HepG2 (cell line): ENCODE measurements at regions not wholly inside any gene's neighbourhood (a gene's known extent, or its start where the extent isn't known, plus 50 kb on each side); places are given as distances from the start of the nearest gene placed in this dataset.

ENCODE experiments used
- ATAC-seq: fragments of 200-7000 bp; cut with Tn5 transposase; 3 replicates; pipeline ENCODE4 v1.9.1; 2020; ENCODE audit warnings: mild to moderate bottlenecking, moderate library complexity
- BruUV-seq: library from RNA; stranded (reverse); fragments of 400-500 nt; replicated peaks from 2 replicates; lab custom pipeline; 2021; lab: Mats Ljungman, UMichigan
- CTCF ChIA-PET: fragments of 300-600 bp; formaldehyde crosslinking; extraction: SDS; loops from one replicate; lab custom pipeline; 2021; ENCODE audit warnings: low total read pairs, inconsistent platforms, low intra/inter-chr PET ratio; lab: Yijun Ruan, JAX
- POLR2A ChIA-PET: fragments of 350-600 bp; sonication (Branson Sonifier 250); formaldehyde crosslinking; loops from one replicate; lab custom pipeline; 2020; ENCODE audit warnings: antibody characterized with exemption, inconsistent platforms; lab: Yijun Ruan, JAX
- DNase-seq: peaks from one replicate; pipeline ENCODE4 v3.0.0-alpha.2; 2015; ENCODE audit warnings: low spot score
- FAIRE-seq: peaks from 3 replicates; lab custom pipeline; 2011; peaks lifted over from hg19 to GRCh38; lab: Jason Lieb, UNC
- H2AFZ ChIP-seq: one replicate; pipeline ENCODE4 v1.6.1; 2011; ENCODE audit warnings: low read length, inconsistent platforms
- H3K27ac ChIP-seq: fragments of 300-600 bp; 3 replicates; pipeline ENCODE4 v1.8.0; 2011; ENCODE audit warnings: mixed run types, mild to moderate bottlenecking, mixed read lengths, low read length, inconsistent platforms; ENCODE audit not compliant: insufficient read depth; ENCODE audit errors: extremely low read length
- H3K27me3 ChIP-seq, 2 experiments: fragments of 200-600 bp in 1 of 2; 2 replicates in 1 of 2; 3 replicates in 1 of 2; pipeline versions ENCODE4 v1.6.0 to v1.8.0; 2011; ENCODE audit warnings: low read length in 2 of 2, mild to moderate bottlenecking in 2 of 2, moderate library complexity in 2 of 2, inconsistent platforms in 1 of 2; ENCODE audit not compliant: insufficient read depth in 2 of 2, control insufficient read depth in 1 of 2
- H3K36me3 ChIP-seq, 2 experiments: fragments of 200-600 bp in 1 of 2; replicated peaks in 1 of 2; 2 replicates in 1 of 2; 3 replicates in 1 of 2; pipeline versions ENCODE4 v1.5.1 to v1.8.0; 2011; ENCODE audit warnings: low read length in 2 of 2, inconsistent platforms in 1 of 2; ENCODE audit not compliant: insufficient read depth in 2 of 2, control insufficient read depth in 1 of 2
- H3K4me1 ChIP-seq: 2 replicates; pipeline ENCODE4 v1.5.1; 2012; ENCODE audit warnings: low read length, inconsistent platforms; ENCODE audit not compliant: insufficient read depth
- H3K4me2 ChIP-seq: 2 replicates; pipeline ENCODE4 v1.6.0; 2011; ENCODE audit warnings: low read depth, low read length, inconsistent platforms
- H3K4me3 ChIP-seq, 3 experiments: fragments of 200-600 bp in 1 of 3; sonication (generic), shearing (Covaris generic) in 1 of 3; replicated peaks in 1 of 3; 2 replicates each; pipeline ENCODE4 v1.5.1; 2011 to 2016; ENCODE audit warnings: low read length in 3 of 3, inconsistent platforms in 2 of 3, low read depth in 2 of 3, mild to moderate bottlenecking in 2 of 3, control low read depth in 1 of 3, mixed read lengths in 1 of 3; ENCODE audit not compliant: insufficient read depth in 1 of 3
- H3K79me2 ChIP-seq: one replicate; pipeline ENCODE4 v1.6.1; 2011; ENCODE audit warnings: low read length, inconsistent platforms; ENCODE audit not compliant: insufficient read depth
- H3K9ac ChIP-seq: 2 replicates; pipeline ENCODE4 v1.6.0; 2011; ENCODE audit warnings: mild to moderate bottlenecking, low read depth, low read length, inconsistent platforms; ENCODE audit not compliant: insufficient read depth
- H3K9me3 ChIP-seq: 2 replicates; pipeline ENCODE4 v1.5.1; 2012; ENCODE audit warnings: mild to moderate bottlenecking, low read length
- H4K20me1 ChIP-seq: 2 replicates; pipeline ENCODE4 v1.6.0; 2011; ENCODE audit warnings: inconsistent platforms, mild to moderate bottlenecking, low read length, moderate library complexity; ENCODE audit not compliant: insufficient read depth
- EEA1 ChIP-seq: sonication (generic); formaldehyde crosslinking; IDR thresholded peaks from 2 replicates; pipeline ENCODE4 v1.5.1; 2020; ENCODE audit warnings: mild to moderate bottlenecking, missing genetic modification reagents, borderline replicate concordance
- HDAC1 ChIP-seq: sonication (generic); formaldehyde crosslinking; IDR thresholded peaks from 2 replicates; pipeline ENCODE4 v1.5.1; 2020; ENCODE audit warnings: mild to moderate bottlenecking, missing genetic modification reagents
- MIXL1 ChIP-seq: IDR thresholded peaks from 2 replicates; pipeline ENCODE4 v1.6.1; 2016
- PHF5A ChIP-seq: IDR thresholded peaks from one replicate; pipeline ENCODE4 v1.6.1; 2018; ENCODE audit warnings: low read depth, missing genetic modification reagents; ENCODE audit not compliant: unreplicated experiment
- RCOR2 ChIP-seq: IDR thresholded peaks from 2 replicates; pipeline ENCODE4 v1.6.1; 2016; ENCODE audit warnings: missing biosample characterization, missing genetic modification reagents
- REL ChIP-seq: sonication (generic); formaldehyde crosslinking; conservative IDR thresholded peaks from 2 replicates; pipeline ENCODE4 v1.8.0; 2022; ENCODE audit warnings: mild to moderate bottlenecking, missing genetic modification reagents, moderate library complexity
- RXRB ChIP-seq: IDR thresholded peaks from 2 replicates; pipeline ENCODE4 v1.6.1; 2016; ENCODE audit warnings: borderline replicate concordance, missing genetic modification reagents, missing compliant biosample characterization
- ZBTB20 ChIP-seq: sonication (generic); formaldehyde crosslinking; IDR thresholded peaks from 2 replicates; pipeline ENCODE4 v1.8.1; 2023; ENCODE audit warnings: missing genetic modification reagents, low read depth, mild to moderate bottlenecking, borderline replicate concordance
- ZNF446 ChIP-seq: sonication (generic); formaldehyde crosslinking; IDR thresholded peaks from 2 replicates; pipeline ENCODE4 v1.5.0; 2020; ENCODE audit warnings: mild to moderate bottlenecking, missing genetic modification reagents
- ZNF678 ChIP-seq: sonication (generic); formaldehyde crosslinking; IDR thresholded peaks from 2 replicates; pipeline ENCODE4 v1.4.0; 2020; ENCODE audit warnings: mild to moderate bottlenecking, missing genetic modification reagents
- WGBS: methylation state at CpG from one replicate; pipeline ENCODE4 v1.1.6; 2017; ENCODE audit warnings: low lambda C conversion rate; 5-methylcytosine and 5-hydroxymethylcytosine counted together
- in situ Hi-C: cut with HindIII; loops from 2 replicates; pipeline ENCODE4 v1.10.0; 2017; ENCODE audit warnings: low pct_unique_long_range_greater_than_20kb; ENCODE audit not compliant: extremely low pct_ligation_motif_present
- intact Hi-C: fragments of 100-400 bp; cut with micrococcal nuclease; formaldehyde crosslinking; loops from one replicate; pipeline ENCODE4 v1.10.0; 2022; ENCODE audit not compliant: unreplicated experiment
- TF ChIP-seq, protein P1 (sequence below): sonication (generic); formaldehyde crosslinking; IDR thresholded peaks from 2 replicates; pipeline ENCODE4 v1.8.0; 2022; ENCODE audit warnings: missing genetic modification reagents, mild to moderate bottlenecking, moderate library complexity, borderline replicate concordance
- TF ChIP-seq, protein P2 (sequence below): sonication (generic); formaldehyde crosslinking; IDR thresholded peaks from 2 replicates; pipeline ENCODE4 v1.8.1; 2023; ENCODE audit warnings: mild to moderate bottlenecking, moderate library complexity, missing genetic modification reagents
- TF ChIP-seq, protein P3 (sequence below): sonication (generic); formaldehyde crosslinking; IDR thresholded peaks from 2 replicates; pipeline ENCODE4 v1.4.0; 2020; ENCODE audit warnings: missing genetic modification reagents, mild to moderate bottlenecking, borderline replicate concordance

DNA sequence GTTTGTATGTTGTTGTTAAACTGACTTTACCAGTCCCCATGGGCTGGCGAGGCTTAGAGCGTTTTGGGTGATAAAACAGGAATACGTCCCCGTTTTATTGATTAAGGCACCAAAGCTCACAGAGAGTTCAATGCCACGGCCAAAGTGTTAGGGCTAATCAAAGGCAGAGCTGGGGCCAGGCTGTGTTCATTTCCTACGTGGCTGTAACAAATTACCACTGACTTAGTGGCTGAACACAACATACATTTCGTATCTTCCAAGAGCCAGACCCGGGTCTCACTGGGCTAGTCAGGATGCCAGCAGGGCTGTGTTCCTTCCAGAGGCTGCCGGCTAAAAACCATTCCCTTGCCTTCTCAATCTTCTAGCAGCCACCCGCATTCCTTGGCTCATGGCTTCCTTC, 94.4 kb upstream of the HABP2 start:
- 46% methylated on average over 10 of the region's 10 CpGs for WGBS
- Histone ChIP-seq H3K9me3 (no peaks in the 10 kb centered on the region), H3K9ac (no peak overlapping the region), H3K79me2 (no peaks in the 10 kb centered on the region), H3K4me1 (peaks cover 1% of the 10 kb centered on the region; the same call in 1 of the 2 replicates), H3K36me3 (no peaks in the 10 kb centered on the region), H3K4me3 (no peak overlapping the region), H3K27me3 (peaks cover 1 to 15% of the 10 kb centered on the region in 2 experiments; a peak in 3 of 5 replicates), H4K20me1 (no peaks in the 10 kb centered on the region), H2AFZ (no peak overlapping the region), H3K27ac (no peak overlapping the region), H3K4me2 (no peak overlapping the region)
- no TSS peak for BruUV-seq
- DNase-seq, result no peak
- POLR2A ChIA-PET, result no interaction called here
- in situ Hi-C loops, result no loop called here
- no peak for ATAC-seq
- CTCF ChIA-PET, result no interaction called here
- intact Hi-C loops, result loop anchor here (5.0 kb wide), 1 partner anchor 1654 kb away; no protein-coding TSS in a partner anchor
- TF ChIP-seq, protein P1, sequence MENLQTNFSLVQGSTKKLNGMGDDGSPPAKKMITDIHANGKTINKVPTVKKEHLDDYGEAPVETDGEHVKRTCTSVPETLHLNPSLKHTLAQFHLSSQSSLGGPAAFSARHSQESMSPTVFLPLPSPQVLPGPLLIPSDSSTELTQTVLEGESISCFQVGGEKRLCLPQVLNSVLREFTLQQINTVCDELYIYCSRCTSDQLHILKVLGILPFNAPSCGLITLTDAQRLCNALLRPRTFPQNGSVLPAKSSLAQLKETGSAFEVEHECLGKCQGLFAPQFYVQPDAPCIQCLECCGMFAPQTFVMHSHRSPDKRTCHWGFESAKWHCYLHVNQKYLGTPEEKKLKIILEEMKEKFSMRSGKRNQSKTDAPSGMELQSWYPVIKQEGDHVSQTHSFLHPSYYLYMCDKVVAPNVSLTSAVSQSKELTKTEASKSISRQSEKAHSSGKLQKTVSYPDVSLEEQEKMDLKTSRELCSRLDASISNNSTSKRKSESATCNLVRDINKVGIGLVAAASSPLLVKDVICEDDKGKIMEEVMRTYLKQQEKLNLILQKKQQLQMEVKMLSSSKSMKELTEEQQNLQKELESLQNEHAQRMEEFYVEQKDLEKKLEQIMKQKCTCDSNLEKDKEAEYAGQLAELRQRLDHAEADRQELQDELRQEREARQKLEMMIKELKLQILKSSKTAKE (CRISPR knock-in tag), result no peak
- no peak for TF ChIP-seq ZNF446 (CRISPR knock-in tag)
- TF ChIP-seq HDAC1 (CRISPR knock-in tag), result no peak
- no peak for FAIRE-seq

DNA sequence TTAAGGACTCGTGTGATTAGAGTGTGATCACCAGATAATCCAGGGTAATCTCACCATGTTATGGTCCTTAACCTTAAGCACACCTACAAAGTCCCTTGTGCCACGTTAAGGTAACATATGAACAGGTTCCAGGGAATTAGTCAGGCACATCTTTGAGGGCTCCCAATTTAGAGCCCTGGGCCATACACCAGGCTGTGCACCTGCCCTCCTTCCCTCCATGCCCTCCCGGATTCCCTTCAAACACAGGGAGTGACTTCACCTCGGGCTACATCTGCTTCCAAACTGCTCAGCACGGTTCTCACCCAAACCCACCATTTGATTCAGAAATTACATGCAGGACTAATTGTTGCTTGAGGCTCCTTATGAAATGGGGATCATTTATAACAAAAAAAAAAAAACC, 93.9 kb upstream of the HABP2 start:
- in situ Hi-C loops (no loop called here), intact Hi-C loops (loop anchor here (5.0 kb wide), 1 partner anchor 1653 kb away; no protein-coding TSS in a partner anchor)
- ChIA-PET POLR2A (no interaction called here), CTCF (no interaction called here)
- peaks cover 1 to 15% of the 10 kb centered on the region in 2 experiments; a peak in 3 of 5 replicates for H3K27me3 ChIP-seq
- no peak for DNase-seq
- H4K20me1 ChIP-seq, result no peaks in the 10 kb centered on the region
- BruUV-seq, result no TSS peak
- no peak overlapping the region for H3K27ac ChIP-seq
- H3K4me3 ChIP-seq, result no peak overlapping the region
- H3K36me3 ChIP-seq, result no peaks in the 10 kb centered on the region
- no peak for FAIRE-seq
- 0% methylated on average over 5 of the region's 5 CpGs for WGBS
- H3K9me3 ChIP-seq, result no peaks in the 10 kb centered on the region
- no peak overlapping the region for H3K4me2 ChIP-seq
- peaks cover 6% of the 10 kb centered on the region; the same call in 1 of the 2 replicates for H3K4me1 ChIP-seq
- H2AFZ ChIP-seq, result no peak overlapping the region
- no peaks in the 10 kb centered on the region for H3K79me2 ChIP-seq
- H3K9ac ChIP-seq, result no peak overlapping the region
- no peak for ATAC-seq
- TF ChIP-seq ZNF678, result no peak
- no peak for TF ChIP-seq MIXL1 (CRISPR knock-in tag)
- no peak for TF ChIP-seq ZBTB20
- TF ChIP-seq RCOR2 (CRISPR knock-in tag), result no peak
- no peak for TF ChIP-seq REL
- no peak for TF ChIP-seq EEA1 (CRISPR knock-in tag)
- TF ChIP-seq, protein P2, sequence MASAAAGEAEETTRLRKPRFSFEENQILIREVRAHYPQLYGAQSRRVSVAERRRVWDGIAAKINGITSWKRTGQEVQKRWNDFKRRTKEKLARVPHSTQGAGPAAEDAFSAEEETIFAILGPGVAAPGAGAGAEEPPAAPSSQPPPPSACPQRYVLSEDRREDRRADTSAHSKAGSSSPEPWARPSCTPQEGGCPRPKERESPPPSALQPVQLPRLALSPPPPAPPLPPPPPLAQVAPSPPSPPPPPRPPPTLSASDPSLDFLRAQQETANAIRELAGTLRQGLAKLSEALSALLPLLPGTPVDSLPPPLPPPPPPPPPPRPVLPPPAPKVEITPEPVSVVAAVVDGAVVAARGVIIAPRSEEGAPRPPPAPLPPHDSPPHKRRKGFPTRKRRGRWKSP (CRISPR knock-in tag), result no peak
- TF ChIP-seq, protein P3, sequence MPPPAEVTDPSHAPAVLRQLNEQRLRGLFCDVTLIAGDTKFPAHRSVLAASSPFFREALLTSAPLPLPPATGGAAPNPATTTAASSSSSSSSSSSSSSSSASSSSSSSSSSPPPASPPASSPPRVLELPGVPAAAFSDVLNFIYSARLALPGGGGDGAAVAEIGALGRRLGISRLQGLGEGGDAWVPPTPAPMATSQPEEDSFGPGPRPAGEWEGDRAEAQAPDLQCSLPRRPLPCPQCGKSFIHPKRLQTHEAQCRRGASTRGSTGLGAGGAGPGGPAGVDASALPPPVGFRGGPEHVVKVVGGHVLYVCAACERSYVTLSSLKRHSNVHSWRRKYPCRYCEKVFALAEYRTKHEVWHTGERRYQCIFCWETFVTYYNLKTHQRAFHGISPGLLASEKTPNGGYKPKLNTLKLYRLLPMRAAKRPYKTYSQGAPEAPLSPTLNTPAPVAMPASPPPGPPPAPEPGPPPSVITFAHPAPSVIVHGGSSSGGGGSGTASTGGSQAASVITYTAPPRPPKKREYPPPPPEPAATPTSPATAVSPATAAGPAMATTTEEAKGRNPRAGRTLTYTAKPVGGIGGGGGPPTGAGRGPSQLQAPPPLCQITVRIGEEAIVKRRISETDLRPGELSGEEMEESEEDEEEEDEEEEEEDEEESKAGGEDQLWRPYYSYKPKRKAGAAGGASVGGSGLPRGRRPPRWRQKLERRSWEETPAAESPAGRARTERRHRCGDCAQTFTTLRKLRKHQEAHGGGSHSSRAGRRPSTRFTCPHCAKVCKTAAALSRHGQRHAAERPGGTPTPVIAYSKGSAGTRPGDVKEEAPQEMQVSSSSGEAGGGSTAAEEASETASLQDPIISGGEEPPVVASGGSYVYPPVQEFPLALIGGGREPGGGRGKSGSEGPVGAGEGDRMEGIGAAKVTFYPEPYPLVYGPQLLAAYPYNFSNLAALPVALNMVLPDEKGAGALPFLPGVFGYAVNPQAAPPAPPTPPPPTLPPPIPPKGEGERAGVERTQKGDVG (CRISPR knock-in tag), result no peak
- no peak for TF ChIP-seq PHF5A (CRISPR knock-in tag)
- no peak for TF ChIP-seq RXRB (CRISPR knock-in tag)
